Non-pigmented ciliary epithelial cell (primary cell): ENCODE measurements at regions not wholly inside any gene's neighbourhood (a gene's known extent, or its start where the extent isn't known, plus 50 kb on each side); places are given as distances from the start of the nearest gene placed in this dataset.
"Not testable (repeated sequence)": the region's sequence is repeated elsewhere in the genome, so short reads cannot be mapped to it uniquely, and the experiment has no call there.

Experiments used
- DNase-seq: peaks from one replicate; pipeline ENCODE4 v3.0.0-alpha.2; 2010; ENCODE audit warnings: low read depth

GRCh38 chr15:47887241-47887800 is 170.0 kb downstream of the SEMA6D start:
- no peak for DNase-seq

GRCh38 chr15:47888385-47889100 is 171.2 kb downstream of the SEMA6D start:
- DNase-seq = no peak

GRCh38 chr15:47890397-47891150 is 173.3 kb downstream of the SEMA6D start:
- no peak for DNase-seq

- no peak for DNase-seq
Observed at GRCh38 chr15:47897525-47897924, 180.2 kb downstream of the SEMA6D start.

GRCh38 chr15:47900751-47901150 is 183.4 kb downstream of the SEMA6D start:
- no peak for DNase-seq

- no peak for DNase-seq
Observed at GRCh38 chr15:47903368-47903767, 186.1 kb downstream of the SEMA6D start.

- no peak for DNase-seq
Observed at GRCh38 chr15:47908486-47908885, 191.2 kb downstream of the SEMA6D start.

GRCh38 chr15:47908950-47909670 is 191.8 kb downstream of the SEMA6D start:
- no peak for DNase-seq

- DNase-seq = not testable (repeated sequence)
Observed at GRCh38 chr15:47912910-47913309, 195.6 kb downstream of the SEMA6D start.

GRCh38 chr15:47917881-47918280 is 200.6 kb downstream of the SEMA6D start:
- DNase-seq = no peak

- DNase-seq = no peak
Observed at GRCh38 chr15:47918877-47919276, 201.6 kb downstream of the SEMA6D start.

GRCh38 chr15:47924381-47924780 is 196.4 kb upstream of the SLC24A5 start:
- no peak for DNase-seq

GRCh38 chr15:47929138-47929803 is 191.5 kb upstream of the SLC24A5 start:
- DNase-seq = no peak

GRCh38 chr15:47932261-47932660 is 188.5 kb upstream of the SLC24A5 start:
- no peak for DNase-seq

GRCh38 chr15:47932951-47933641 is 187.7 kb upstream of the SLC24A5 start:
- no peak for DNase-seq

- no peak for DNase-seq
Observed at GRCh38 chr15:47933865-47934264, 186.9 kb upstream of the SLC24A5 start.

GRCh38 chr15:47934342-47934741 is 186.4 kb upstream of the SLC24A5 start:
- no peak for DNase-seq

GRCh38 chr15:47937834-47938233 is 183.0 kb upstream of the SLC24A5 start:
- DNase-seq = no peak

GRCh38 chr15:47944637-47945288 is 176.0 kb upstream of the SLC24A5 start:
- DNase-seq = no peak

- no peak for DNase-seq
Observed at GRCh38 chr15:47945872-47946650, 174.7 kb upstream of the SLC24A5 start.
